Fibroblast of skin of abdomen (primary cell): ENCODE measurements at regions not wholly inside any gene's neighbourhood (a gene's known extent, or its start where the extent isn't known, plus 50 kb on each side); places are given as distances from the start of the nearest gene placed in this dataset.
"Not testable (repeated sequence)": the region's sequence is repeated elsewhere in the genome, so short reads cannot be mapped to it uniquely, and the experiment has no call there.

Experiments used
- DNase-seq: peaks from one replicate; pipeline ENCODE4 v3.0.0-alpha.2; 2013

DNA sequence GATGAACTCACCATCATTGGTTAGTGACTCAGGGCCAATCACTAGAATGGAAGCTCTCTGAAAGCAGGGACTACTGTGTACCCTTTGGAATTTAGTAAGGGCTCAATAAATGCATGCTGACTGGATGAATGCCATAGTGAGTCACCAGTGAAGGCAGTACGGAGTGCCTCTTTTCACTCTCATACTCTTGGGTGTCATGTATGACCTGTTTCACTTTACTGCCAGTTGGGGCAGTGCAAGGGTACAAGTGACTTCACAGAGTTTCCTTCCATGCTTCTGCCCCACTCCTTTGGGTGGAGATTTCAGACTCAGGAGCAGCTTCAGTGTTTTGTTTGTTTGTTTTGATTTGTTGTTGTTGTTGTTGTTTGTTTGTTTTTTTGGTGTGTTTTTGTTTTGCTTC, 57.7 kb downstream of the SOX3 start:
- DNase-seq: no peak

DNA sequence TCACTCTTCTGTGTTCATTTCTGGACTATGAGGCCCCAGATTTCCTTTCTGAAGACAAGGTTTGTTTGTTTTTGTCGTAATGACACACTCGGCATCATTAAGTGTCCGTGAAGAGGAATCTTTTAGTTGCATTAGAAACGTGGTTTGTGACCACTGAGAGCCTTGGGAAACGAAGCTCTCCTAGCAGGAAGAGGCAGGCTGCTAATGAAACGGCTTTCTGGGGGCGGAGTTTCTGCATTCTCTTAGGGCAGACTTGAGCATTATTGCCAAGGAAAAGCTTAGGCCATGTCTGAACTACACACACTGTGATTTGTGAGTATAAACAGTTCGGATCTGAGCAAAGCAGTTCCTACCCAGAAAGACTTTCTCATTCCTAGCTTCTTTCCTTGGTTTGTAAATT, 64.0 kb downstream of the SOX3 start:
- DNase-seq: peak; percentile 8

DNA sequence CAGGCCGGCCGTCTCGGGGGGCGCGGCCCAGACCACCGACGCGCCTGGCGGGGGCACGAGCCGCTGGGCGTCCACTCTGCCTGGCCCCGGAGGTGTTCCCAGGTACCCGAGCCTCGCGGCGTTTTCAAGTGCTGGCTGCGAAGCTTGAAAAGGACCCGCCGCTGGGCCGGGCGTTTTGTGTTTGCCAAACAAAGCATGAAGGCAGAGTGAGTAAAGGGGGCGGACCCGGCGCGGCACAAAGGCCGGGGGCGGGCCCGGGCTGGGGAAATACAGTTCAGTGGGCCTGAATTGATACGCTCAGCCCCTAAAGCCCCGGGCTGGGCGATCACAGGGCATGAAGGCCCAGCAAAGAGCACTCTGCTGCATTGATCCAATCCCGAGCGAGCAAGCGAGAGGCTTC, 65.4 kb downstream of the SOX3 start:
- DNase-seq: no peak

DNA sequence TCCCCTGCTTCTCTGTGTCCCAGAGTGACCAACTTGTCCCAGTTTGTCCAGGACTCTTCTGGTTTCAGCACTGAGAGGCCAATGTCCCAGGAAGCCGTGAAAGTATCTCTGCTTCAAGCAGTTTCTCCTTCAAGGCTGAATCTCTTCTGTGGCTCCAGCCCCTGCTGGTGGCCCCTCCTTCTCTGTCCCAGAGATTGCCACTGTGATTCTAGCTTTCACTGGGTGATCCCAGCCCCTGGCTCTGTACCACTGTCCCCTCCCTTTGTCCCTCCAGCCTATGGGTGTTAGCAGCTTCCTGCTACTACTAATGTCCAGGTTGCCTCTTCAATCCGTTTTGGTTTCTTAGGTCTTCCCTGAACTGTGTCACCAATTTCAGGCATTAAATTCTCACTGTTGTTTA, 70.5 kb downstream of the SOX3 start:
- DNase-seq: no peak

DNA sequence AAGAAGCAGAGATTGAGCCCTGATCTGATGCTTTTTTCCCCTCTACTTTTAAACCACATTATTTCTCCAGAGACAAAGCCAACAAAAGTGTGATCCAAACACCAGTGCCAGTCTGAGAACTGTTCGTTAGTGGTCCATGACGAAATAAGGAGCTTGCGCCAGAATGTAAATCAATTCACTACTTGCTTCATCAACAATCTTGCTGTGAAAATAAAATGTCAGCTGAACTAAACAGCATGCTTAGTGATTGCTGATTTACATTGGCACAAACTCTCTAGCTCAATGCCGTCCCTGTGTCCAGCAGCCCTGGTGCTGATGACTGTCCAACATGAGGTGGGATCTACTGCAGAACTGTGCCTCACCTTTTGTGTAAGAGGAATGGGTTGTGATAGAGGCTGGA, 71.3 kb downstream of the SOX3 start:
- no peak for DNase-seq

DNA sequence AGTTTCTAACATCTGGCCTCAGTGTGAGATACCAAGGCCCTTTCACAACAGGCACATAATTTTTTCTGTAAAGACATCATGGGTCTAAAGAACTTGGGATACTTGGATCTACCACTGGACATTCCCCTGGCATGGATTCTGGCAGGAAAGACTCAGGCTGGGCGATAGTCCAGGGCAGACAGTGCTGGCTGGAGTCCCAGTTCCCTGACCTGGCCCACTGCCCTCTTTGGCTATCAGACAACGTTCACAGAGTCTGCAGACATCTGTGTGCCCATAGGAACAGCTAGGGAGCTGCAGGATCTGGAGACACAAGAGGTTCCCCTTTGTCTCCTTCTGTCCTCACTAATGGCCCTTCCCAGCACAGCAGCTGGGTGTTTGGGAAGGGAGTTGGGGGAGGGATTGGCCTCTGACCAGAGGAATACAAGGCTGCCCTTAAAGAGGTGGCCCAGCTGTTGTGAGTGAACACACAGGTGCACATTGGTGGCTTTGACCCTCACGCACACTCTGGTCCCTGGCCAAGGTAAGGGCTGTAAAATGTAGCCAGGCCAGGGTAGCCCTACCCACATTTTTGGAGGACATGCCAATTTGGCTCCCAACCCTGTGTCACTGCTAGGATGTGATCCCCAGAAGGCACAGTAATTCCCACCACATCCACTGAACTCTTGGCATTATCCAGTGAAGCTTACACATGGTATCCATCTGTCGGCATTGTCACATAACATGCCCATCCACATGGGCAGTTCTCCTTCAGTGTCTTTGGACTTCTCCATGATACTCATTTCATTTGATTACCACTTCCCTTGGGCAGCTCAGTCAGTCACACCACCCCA, 72.3 kb downstream of the SOX3 start:
- DNase-seq: no peak

DNA sequence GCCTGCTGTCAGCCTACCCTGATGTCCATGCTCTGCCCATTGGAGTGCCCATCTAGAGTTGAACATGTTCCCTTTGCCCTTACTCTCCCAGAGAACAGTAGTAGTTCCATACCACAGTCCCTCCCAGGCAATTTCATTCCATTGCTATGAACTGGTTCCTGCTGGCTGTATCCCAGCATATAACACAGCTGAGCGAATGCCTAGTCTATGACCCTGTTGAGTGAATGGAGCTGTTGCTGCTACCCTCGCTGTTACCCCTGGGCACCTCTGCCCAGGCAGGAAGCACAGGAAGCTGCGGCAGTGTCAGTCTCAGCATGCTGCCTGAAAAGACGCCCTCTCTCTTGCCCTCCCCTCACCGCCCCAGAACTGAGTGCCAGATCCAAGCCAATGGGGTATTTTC, 73.3 kb downstream of the SOX3 start:
- DNase-seq: no peak

DNA sequence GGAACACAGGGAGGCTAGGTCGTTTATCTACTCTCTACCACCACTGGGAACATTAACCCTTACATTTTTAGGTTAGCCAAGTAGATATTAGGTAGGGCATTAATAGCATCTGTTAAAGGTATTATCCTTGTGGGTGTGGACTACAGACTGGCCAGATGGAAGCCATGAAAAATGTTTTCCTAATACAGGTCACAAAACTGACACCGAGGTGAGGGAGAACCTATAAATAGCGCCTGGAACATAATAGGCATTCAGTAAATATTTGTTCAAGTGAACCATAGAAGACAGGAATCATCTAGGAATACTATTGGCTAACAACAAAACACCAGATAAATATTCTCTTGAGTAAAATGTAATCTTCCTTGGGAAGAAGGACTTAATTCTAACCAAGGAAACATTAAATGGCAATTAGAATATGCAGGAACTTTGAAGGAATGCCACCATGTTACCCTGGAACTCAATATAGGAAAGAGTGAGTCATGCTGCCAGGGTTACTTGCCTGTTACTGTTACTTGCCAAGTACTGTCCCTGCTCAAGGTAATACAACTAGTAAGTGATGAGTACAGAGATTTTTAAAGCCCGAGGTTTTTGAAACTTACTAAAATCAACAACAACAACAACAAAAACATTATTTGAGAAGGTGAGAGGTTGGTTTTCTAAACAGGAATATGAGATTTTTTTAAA, 79.0 kb downstream of the SOX3 start:
- DNase-seq: no peak

DNA sequence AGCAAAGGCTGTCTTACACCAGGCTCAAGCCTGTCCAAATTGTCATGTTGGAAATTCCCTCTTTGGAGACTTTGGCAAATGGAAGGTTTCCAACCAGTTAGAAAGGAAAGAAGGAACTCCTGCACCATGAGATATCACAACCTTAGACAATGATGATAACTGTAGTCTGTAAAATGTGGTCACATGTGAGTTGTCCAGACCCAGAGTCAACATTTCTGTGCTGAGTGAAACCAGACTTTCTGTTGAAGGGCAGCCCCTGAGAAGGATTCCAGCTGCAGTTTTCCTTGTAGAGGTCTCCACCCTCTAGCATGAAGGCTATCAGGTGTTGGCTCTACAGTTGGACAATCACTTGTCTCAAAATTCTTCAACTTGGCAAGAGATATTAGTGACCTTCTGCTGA, 82.4 kb downstream of the SOX3 start:
- DNase-seq: no peak

DNA sequence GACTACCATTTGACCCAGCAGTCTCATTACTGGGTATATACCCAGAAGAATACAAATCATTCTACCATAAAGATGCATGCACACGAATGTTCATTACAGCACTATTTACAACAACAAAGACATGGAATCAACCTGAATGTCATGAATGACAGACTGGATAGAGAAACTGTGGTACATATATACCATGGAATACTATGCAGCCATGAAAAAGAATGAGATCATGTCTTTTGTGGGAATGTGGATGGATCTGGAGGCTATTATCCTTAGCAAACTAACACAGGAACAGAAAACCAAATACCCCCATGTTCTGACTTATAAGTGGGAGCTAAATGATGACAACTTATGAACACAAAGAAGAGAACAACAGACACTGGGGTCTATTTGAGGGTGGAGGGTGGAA, 102.7 kb downstream of the SOX3 start:
- DNase-seq: not testable (repeated sequence)

DNA sequence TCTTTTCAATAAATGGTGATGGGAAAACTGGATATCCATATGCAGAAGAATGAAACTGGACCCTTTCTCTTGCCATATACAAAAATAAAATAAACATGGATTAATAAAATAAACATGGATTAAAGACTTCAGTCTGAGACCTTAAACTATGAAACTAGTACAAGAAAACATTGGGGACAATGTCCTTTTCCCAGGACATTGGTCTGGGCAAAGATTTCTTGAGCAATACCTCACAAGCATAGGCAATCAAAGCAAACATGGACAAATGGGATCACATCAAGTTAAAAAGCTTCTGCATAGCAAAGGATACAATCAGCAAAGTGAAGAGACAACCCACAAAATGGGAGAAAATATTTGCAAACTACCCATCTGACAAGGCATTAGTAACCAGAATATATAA, 108.5 kb downstream of the SOX3 start:
- DNase-seq: not testable (repeated sequence)

DNA sequence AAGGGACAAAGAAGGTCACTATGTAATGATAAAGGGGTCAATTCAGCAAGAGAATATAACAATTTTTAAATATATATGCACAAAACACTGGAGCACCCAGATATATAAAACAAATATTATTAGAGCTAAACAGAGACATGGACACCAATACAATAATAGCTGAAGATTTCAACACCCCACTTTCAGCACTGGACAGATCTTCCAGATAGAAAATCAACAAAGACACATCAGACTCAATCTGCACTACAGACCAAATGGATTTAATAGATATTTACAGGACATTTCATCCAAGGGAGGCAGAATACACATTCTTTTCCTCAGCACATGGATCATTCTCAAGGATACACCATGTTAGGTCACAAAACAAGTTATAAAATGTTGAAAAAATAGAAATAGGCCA, 111.4 kb downstream of the SOX3 start:
- no peak for DNase-seq

DNA sequence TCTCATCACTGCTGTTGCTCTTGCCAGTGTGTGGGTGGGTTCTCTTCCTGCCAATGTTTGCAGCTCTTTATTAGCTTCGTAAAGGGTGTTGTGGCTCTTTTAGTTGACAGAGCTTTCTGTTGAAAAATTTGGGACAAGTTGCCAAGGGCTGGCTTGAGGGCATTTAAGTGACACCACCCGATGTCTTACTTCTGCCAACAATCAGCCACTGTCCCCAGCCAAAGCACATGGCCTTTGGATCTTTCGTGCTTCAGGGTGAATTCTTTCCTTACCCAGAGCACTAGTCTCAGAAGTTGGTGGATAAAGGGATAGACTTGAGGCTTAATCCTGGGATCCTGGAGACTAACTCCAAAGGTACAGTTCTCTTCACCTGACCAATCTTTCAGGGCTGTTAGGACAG, 113.6 kb downstream of the SOX3 start:
- DNase-seq: no peak

DNA sequence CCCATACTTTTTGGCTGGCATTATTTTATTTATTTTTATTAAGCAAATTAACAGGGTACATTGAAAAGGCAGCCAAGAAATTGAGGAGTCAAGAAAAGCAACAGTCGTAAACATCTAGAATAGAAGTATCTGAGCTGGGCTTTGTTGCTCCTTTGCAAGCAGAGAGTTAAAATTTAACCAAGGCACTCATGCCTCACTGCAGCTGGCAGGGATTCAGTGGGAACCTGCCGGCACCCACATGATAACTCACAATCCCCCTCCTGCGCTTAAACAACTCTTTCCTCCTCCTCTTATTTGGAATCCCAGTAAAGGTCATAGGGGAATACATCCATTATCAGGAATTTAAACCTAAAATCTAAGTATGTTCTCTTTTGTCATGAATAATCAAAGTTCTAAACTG, 115.5 kb downstream of the SOX3 start:
- no peak for DNase-seq

DNA sequence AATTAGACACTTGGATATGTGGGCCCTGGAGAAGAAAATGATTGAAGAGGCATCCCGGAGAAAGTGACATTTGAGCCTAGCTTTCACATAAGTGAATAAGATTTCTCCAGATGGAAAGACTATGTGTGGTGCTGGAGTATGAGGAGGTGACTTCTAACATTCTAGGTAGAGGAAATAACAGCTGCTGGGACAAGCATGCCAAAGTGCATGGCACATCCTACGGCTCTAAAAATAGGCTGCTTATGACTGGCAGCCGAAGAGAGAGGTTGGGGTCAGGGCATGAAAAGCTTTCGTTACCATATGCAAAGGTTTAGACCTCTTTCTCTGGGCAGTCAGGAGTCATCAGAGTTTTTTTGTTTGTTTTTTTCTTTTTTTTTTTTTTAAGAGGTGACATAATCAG, 142.0 kb downstream of the SOX3 start:
- no peak for DNase-seq

DNA sequence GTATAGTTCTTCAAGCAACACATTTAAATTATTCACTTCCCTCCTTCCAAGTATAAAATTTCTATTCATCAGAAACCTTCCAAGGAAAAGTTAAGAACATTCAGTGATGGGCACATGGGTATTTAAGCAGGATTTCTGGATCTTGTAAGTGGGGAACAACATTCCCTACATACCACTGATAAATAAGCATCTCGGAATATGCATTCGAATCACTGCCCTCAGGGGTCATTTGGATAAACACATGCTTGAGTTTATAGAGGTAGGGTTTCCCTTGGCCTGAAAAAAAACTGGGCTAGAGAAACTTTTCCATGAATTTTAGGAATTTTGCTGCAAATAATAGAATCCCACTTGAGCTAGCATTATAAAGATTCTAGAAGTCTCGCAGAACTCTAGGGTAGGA, 143.9 kb downstream of the SOX3 start:
- no peak for DNase-seq

DNA sequence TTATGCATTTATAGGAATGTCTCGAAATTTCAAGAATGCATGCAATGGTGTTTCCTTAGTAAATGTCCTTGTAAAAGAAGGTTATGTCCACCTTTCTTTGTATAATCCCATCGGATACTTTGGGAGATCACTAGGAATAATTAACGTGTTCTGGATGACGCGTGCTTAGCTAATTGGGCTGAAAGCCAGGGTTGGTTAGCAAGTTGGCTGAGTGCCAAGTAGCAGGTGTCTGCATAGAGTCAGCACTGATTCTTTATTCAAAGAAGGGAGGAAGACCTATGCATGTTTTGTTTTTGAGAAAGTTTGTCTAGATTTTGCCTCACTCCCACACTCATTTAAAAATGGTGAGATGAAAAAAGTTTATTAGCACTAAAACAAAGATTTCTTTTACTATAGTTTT, 144.6 kb downstream of the SOX3 start:
- no peak for DNase-seq

DNA sequence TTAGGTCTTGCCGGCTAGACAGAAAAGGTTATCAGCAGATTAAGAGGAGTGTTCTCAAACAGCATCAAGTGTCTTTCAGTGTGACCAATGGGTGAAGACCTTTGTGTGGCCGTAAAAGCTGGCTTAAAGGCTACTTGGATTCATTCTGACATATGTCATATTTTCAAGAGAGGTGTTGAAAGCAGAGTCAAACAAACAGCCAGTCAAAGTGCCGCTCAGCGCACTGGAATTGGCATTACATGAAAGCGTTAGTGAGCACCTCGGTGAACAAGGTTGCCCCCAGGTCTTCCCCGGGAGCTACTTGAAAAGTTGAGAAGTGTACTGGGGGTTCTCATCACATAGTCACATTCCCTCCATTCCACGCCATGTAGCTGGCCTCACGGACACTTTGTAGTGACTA, 148.9 kb downstream of the SOX3 start:
- DNase-seq: no peak

DNA sequence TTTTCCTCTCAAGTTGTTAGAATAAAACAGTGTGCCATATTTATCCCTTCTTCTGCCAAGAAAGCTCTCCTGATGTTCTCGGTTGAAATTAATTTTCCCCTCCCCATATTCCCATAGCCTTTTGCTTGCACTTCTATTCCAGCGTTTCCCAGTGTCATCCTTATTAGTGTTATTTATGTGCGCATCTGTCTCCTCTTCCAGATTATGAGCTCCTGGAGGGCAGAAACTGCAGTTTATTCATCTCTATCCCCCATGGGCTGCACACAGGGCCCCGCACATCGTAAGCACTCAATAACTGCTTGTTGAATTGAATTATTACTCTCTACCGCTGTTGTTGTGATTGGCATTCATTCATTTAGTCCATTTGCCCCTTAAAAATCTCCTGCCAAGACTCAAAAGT, 149.4 kb downstream of the SOX3 start:
- DNase-seq: no peak

DNA sequence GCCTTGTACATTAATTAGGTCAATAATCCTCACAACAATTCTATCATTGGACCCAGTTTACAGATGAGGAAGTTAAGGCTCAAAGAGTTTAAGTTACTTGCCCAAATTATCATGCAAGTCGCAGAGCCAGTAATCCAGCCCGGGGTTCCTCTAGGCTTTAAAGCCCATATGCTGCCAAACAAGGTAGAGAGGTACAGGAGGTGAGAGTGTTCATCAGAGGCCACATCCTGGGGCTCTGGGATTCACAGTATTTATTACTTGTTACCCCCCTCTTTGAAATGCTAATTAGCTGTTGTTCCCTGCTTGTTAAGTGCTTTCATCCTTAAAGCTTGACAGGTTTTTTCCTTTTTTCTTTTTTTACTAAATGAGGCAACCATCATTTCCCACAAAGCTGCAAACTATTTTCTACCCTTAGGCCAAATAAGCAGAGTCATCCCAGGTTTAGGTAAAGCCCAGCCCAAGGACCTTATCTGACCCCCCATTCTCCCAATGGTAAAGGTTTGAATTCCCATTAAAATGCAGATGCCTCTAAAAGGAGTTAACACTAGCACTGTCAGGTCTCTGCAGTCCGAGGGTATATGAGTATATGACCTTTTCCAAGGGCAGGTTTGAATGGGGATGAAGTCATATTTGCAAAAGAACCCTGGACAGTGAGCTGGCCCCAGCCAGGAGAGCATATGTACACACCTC, 150.3 kb downstream of the SOX3 start:
- no peak for DNase-seq

DNA sequence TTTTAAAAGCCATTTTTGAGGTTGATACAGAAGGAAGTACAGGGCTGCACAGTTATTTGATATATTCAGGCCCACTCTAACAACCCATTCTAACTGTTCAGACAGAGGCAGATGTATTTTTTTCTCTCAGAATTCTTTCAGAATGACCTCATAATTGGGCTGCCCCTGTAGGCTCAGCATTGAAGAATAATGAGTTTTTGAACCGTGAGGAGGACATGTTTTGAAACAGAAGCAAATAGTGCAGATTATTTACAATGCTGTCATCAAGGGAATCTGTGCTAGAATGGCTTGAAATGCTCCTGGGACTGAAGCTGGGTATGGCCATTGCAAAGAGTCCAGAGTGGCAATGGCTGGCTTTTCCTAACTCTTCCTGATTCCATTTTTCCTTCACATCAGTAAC, 158.1 kb downstream of the SOX3 start:
- no peak for DNase-seq

DNA sequence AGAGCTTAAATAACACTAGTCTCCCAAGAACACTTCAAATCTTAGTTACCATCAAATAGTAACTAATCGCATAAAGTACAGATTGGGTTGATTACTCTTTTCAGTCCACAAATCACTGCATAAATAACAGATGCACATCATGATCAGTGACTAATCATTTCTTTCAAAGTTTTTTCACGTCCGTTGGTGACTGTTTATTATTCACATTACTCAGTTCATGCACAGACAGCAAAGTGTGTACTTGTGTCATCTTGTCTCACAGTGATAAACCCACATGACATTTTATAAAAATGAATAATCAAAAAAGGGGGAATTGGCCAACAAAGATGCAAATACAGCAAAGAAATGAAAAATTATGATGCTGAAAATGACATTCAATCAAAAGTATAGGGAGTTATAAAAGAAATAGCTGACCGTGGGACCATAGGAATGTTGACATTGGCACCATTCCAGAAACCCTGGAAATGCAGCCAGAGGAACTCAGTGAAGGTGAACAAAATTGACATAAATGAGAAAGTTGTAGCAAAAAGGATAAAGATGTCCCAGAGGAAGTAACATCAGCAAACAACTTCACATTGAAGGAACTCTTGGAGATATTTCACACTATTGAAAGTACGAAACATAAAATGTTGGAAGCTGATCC, 161.5 kb downstream of the SOX3 start:
- no peak for DNase-seq

DNA sequence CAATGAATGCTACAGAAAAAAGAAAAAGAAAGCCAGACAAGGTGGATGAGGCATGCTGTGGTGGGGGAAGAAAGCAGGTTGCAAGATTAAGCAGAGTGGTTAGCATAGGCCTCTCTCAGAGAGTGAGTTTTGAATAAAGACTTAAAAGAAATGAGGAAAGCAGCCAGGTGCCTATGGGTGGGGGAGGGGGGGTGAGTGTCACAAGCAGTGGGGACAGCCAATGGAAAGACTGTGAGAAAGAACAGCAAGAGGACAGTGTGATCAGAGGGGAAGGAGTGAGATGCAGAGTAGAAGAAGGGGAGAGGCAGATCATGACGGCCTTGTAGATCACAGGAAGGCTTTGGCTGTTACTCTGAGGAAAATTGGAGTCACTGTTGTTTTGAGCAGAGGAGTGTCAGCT, 162.5 kb downstream of the SOX3 start:
- DNase-seq: no peak
